HL-60 (cell line): ENCODE measurements at regions not wholly inside any gene's neighbourhood (a gene's known extent, or its start where the extent isn't known, plus 50 kb on each side); places are given as distances from the start of the nearest gene placed in this dataset.

Experiments
- REST ChIP-seq: IDR thresholded peaks from 2 replicates; pipeline ENCODE4 v1.6.1; 2012; ENCODE audit warnings: low read depth; ENCODE audit not compliant: insufficient replicate concordance
- TF ChIP-seq, protein P1 (sequence below): IDR thresholded peaks from one replicate; pipeline ENCODE4 v1.5.1; 2011; ENCODE audit warnings: low read length, control low read depth, inconsistent platforms; ENCODE audit not compliant: insufficient read depth

- no peak for TF ChIP-seq REST
- TF ChIP-seq, protein P1, sequence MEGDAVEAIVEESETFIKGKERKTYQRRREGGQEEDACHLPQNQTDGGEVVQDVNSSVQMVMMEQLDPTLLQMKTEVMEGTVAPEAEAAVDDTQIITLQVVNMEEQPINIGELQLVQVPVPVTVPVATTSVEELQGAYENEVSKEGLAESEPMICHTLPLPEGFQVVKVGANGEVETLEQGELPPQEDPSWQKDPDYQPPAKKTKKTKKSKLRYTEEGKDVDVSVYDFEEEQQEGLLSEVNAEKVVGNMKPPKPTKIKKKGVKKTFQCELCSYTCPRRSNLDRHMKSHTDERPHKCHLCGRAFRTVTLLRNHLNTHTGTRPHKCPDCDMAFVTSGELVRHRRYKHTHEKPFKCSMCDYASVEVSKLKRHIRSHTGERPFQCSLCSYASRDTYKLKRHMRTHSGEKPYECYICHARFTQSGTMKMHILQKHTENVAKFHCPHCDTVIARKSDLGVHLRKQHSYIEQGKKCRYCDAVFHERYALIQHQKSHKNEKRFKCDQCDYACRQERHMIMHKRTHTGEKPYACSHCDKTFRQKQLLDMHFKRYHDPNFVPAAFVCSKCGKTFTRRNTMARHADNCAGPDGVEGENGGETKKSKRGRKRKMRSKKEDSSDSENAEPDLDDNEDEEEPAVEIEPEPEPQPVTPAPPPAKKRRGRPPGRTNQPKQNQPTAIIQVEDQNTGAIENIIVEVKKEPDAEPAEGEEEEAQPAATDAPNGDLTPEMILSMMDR = no peak
Measured at GRCh38 chr2:9085353-9085752, 81.9 kb upstream of the MBOAT2 start.
